ENCODE measurements at regions not wholly inside any gene's neighbourhood (a gene's known extent, or its start where the extent isn't known, plus 50 kb on each side); places are given as distances from the start of the nearest gene placed in this dataset.

DNA sequence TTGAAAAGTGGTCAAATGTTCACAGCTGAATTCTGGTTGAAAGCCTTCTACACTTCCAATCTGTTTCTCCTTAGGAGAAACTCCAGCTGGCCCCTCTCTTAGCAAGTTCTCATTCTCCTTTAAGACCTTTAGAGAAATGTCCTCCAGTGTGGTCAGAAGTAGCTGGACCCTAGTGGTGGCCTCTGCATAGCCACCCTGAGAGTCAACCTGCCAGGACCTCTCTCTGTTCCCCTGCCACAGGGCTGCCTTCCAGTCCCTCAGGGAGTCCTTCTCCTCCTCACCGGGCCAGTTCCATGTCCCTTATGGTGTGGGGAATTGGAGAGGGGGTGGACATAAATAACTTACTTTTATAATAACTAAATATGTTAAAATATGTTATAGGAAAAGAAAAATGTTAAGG lies 200.9 kb upstream of the PKDCC start:
- TF ChIP-seq POLR2A (IDR thresholded peaks at IDR 0.05) (no peak), CTCF (IDR thresholded peaks at IDR 0.05 in 8 of 11, conservative IDR thresholded peaks at IDR 0.05 in 3 of 11) (no peak)
